Activated CD8-positive, alpha-beta T cell treated with anti-CD3 and anti-CD28 coated beads, Interleukin-2, amount 10 ng/mL, durations not matched to agents 7 days and 5 days (primary cell): ENCODE measurements at regions not wholly inside any gene's neighbourhood (a gene's known extent, or its start where the extent isn't known, plus 50 kb on each side); places are given as distances from the start of the nearest gene placed in this dataset.
"Not testable (repeated sequence)": the region's sequence is repeated elsewhere in the genome, so short reads cannot be mapped to it uniquely, and the experiment has no call there.

Experiments
- ATAC-seq: fragments of 150-1000 bp; cut with Tn5 transposase; one replicate; pipeline ENCODE4 v1.10.0; 2021; ENCODE audit warnings: moderate library complexity
- CTCF ChIA-PET: fragments of 350-600 bp; sonication (Branson Sonifier 250); formaldehyde crosslinking; loops from one replicate; lab custom pipeline; 2021; ENCODE audit warnings: antibody characterized with exemption; lab: Charles Lee
- POLR2A ChIA-PET: fragments of 350-600 bp; sonication (Branson Sonifier 250); formaldehyde crosslinking; loops from one replicate; lab custom pipeline; 2021; ENCODE audit warnings: antibody characterized with exemption; lab: Charles Lee
- DNase-seq: peaks from one replicate; pipeline ENCODE4 v3.0.0-alpha.2; 2020
- H3K27ac Mint-ChIP-seq: one replicate; pipeline ENCODE4 v1.8.0; 2021; ENCODE audit warnings: mild to moderate bottlenecking, mixed read lengths
- H3K27me3 Mint-ChIP-seq: one replicate; pipeline ENCODE4 v1.8.0; 2021; ENCODE audit warnings: low read depth, mixed read lengths
- H3K36me3 Mint-ChIP-seq: one replicate; pipeline ENCODE4 v1.8.0; 2021; ENCODE audit warnings: low read depth, mixed read lengths
- H3K4me1 Mint-ChIP-seq: one replicate; pipeline ENCODE4 v1.8.0; 2021; ENCODE audit warnings: low read depth, mixed read lengths
- H3K4me3 Mint-ChIP-seq: one replicate; pipeline ENCODE4 v1.8.0; 2021; ENCODE audit warnings: mild to moderate bottlenecking, mixed read lengths
- H3K9me3 Mint-ChIP-seq: one replicate; pipeline ENCODE4 v1.8.0; 2022; ENCODE audit warnings: mixed read lengths; ENCODE audit not compliant: insufficient read depth

GRCh38 chr4:31461421-31461820, 741.3 kb downstream of the PCDH7 start:
- POLR2A ChIA-PET, result no interaction called here

GRCh38 chr4:31467781-31468180, 747.6 kb downstream of the PCDH7 start:
- POLR2A ChIA-PET, result no interaction called here
- Mint-ChIP-seq H3K9me3 (peaks cover 9% of the 10 kb centered on the region), H3K4me1 (no peaks in the 10 kb centered on the region), H3K36me3 (no peaks in the 10 kb centered on the region), H3K27me3 (no peaks in the 10 kb centered on the region), H3K27ac (no peak overlapping the region), H3K4me3 (no peak overlapping the region)
- ATAC-seq (no peak), DNase-seq (no peak)
- CTCF ChIA-PET, result no interaction called here

More at GRCh38 chr4:31461421-31461820, 741.3 kb downstream of the PCDH7 start:
- DNase-seq (no peak), ATAC-seq (no peak)
- no peak overlapping the region for H3K27ac Mint-ChIP-seq
- H3K4me3 Mint-ChIP-seq, result no peak overlapping the region
- H3K27me3 Mint-ChIP-seq, result no peaks in the 10 kb centered on the region
- CTCF ChIA-PET, result no interaction called here
- H3K4me1 Mint-ChIP-seq, result no peaks in the 10 kb centered on the region
- H3K36me3 Mint-ChIP-seq, result no peaks in the 10 kb centered on the region
- peaks cover 9% of the 10 kb centered on the region for H3K9me3 Mint-ChIP-seq

- no peak for DNase-seq
- Mint-ChIP-seq H3K27me3 (no peaks in the 10 kb centered on the region), H3K36me3 (no peaks in the 10 kb centered on the region), H3K9me3 (peaks cover 4% of the 10 kb centered on the region), H3K4me1 (no peaks in the 10 kb centered on the region), H3K27ac (no peak overlapping the region), H3K4me3 (no peak overlapping the region)
- ATAC-seq, result no peak
- CTCF ChIA-PET, result no interaction called here
- POLR2A ChIA-PET, result interaction anchor here (0.7 kb wide), 1 partner anchor 1245 kb away, joined by 4 read pairs; no protein-coding TSS in a partner anchor
These were observed 754.1 kb downstream of the PCDH7 start for GRCh38 chr4:31474221-31474620.

- ChIA-PET POLR2A (no interaction called here), CTCF (no interaction called here)
- H3K9me3 Mint-ChIP-seq, result no peaks in the 10 kb centered on the region
- H3K4me1 Mint-ChIP-seq, result no peaks in the 10 kb centered on the region
- no peaks in the 10 kb centered on the region for H3K27me3 Mint-ChIP-seq
- ATAC-seq, result no peak
- H3K4me3 Mint-ChIP-seq, result no peak overlapping the region
- DNase-seq, result no peak
- no peak overlapping the region for H3K27ac Mint-ChIP-seq
- H3K36me3 Mint-ChIP-seq, result no peaks in the 10 kb centered on the region
These were observed 762.5 kb downstream of the PCDH7 start for GRCh38 chr4:31482691-31483090.

GRCh38 chr4:31499216-31499615, 779.0 kb downstream of the PCDH7 start:
- H3K27ac Mint-ChIP-seq, CTCF ChIA-PET, POLR2A ChIA-PET, H3K27me3 Mint-ChIP-seq, H3K4me3 Mint-ChIP-seq, H3K36me3 Mint-ChIP-seq, H3K4me1 Mint-ChIP-seq, DNase-seq, ATAC-seq: not testable (repeated sequence)
- H3K9me3 Mint-ChIP-seq, result peaks cover 15% of the 10 kb centered on the region

GRCh38 chr4:31516520-31516919, 796.4 kb downstream of the PCDH7 start:
- H3K4me1 Mint-ChIP-seq, result no peaks in the 10 kb centered on the region
- DNase-seq (no peak), ATAC-seq (no peak)
- no peaks in the 10 kb centered on the region for H3K27me3 Mint-ChIP-seq
- H3K9me3 Mint-ChIP-seq, result peaks cover 3% of the 10 kb centered on the region
- H3K36me3 Mint-ChIP-seq, result no peaks in the 10 kb centered on the region
- H3K27ac Mint-ChIP-seq, result no peak overlapping the region
- ChIA-PET CTCF (no interaction called here), POLR2A (no interaction called here)
- H3K4me3 Mint-ChIP-seq, result no peak overlapping the region

- Mint-ChIP-seq H3K9me3 (peaks cover 5% of the 10 kb centered on the region), H3K36me3 (no peaks in the 10 kb centered on the region), H3K4me3 (no peak overlapping the region), H3K4me1 (no peaks in the 10 kb centered on the region), H3K27ac (no peak overlapping the region), H3K27me3 (no peaks in the 10 kb centered on the region)
- ChIA-PET POLR2A (no interaction called here), CTCF (no interaction called here)
- no peak for ATAC-seq
- no peak for DNase-seq
These were observed 798.7 kb downstream of the PCDH7 start for GRCh38 chr4:31518796-31519250.

GRCh38 chr4:31530555-31530954, 810.4 kb downstream of the PCDH7 start:
- no peaks in the 10 kb centered on the region for H3K36me3 Mint-ChIP-seq
- peaks cover 60% of the 10 kb centered on the region for H3K9me3 Mint-ChIP-seq
- DNase-seq, result no peak
- ChIA-PET CTCF (no interaction called here), POLR2A (no interaction called here)
- H3K27me3 Mint-ChIP-seq, result no peaks in the 10 kb centered on the region
- no peaks in the 10 kb centered on the region for H3K4me1 Mint-ChIP-seq
- H3K27ac Mint-ChIP-seq, result no peak overlapping the region
- H3K4me3 Mint-ChIP-seq, result no peak overlapping the region
- no peak for ATAC-seq

- ATAC-seq (no peak), DNase-seq (no peak)
- Mint-ChIP-seq H3K9me3 (peaks cover 20% of the 10 kb centered on the region), H3K27ac (no peak overlapping the region), H3K36me3 (no peaks in the 10 kb centered on the region), H3K4me3 (no peak overlapping the region), H3K27me3 (no peaks in the 10 kb centered on the region), H3K4me1 (no peaks in the 10 kb centered on the region)
- CTCF ChIA-PET, result no interaction called here
- POLR2A ChIA-PET, result no interaction called here
These were observed 818.7 kb downstream of the PCDH7 start for GRCh38 chr4:31538877-31539276.

- Mint-ChIP-seq H3K9me3 (peaks cover 14% of the 10 kb centered on the region), H3K4me1 (no peaks in the 10 kb centered on the region), H3K27me3 (no peaks in the 10 kb centered on the region), H3K4me3 (no peak overlapping the region), H3K27ac (no peak overlapping the region), H3K36me3 (no peaks in the 10 kb centered on the region)
- ChIA-PET POLR2A (no interaction called here), CTCF (no interaction called here)
- ATAC-seq (no peak), DNase-seq (no peak)
These were observed 819.3 kb downstream of the PCDH7 start for GRCh38 chr4:31539284-31540069.

GRCh38 chr4:31545330-31545729, 825.2 kb downstream of the PCDH7 start:
- Mint-ChIP-seq H3K36me3 (no peaks in the 10 kb centered on the region), H3K4me3 (no peak overlapping the region), H3K4me1 (no peaks in the 10 kb centered on the region), H3K27me3 (no peaks in the 10 kb centered on the region), H3K27ac (no peak overlapping the region), H3K9me3 (peaks cover 4% of the 10 kb centered on the region)
- ChIA-PET POLR2A (no interaction called here), CTCF (no interaction called here)
- ATAC-seq, result no peak
- DNase-seq, result no peak

GRCh38 chr4:31545755-31546154, 825.6 kb downstream of the PCDH7 start:
- ChIA-PET CTCF (no interaction called here), POLR2A (no interaction called here)
- Mint-ChIP-seq H3K27ac (no peak overlapping the region), H3K4me3 (no peak overlapping the region), H3K9me3 (no peaks in the 10 kb centered on the region), H3K27me3 (no peaks in the 10 kb centered on the region), H3K36me3 (no peaks in the 10 kb centered on the region), H3K4me1 (no peaks in the 10 kb centered on the region)
- ATAC-seq, result no peak
- no peak for DNase-seq

- H3K27ac Mint-ChIP-seq, result no peak overlapping the region
- CTCF ChIA-PET, result no interaction called here
These were observed 827.9 kb downstream of the PCDH7 start for GRCh38 chr4:31548021-31548420.

More at GRCh38 chr4:31548021-31548420, 827.9 kb downstream of the PCDH7 start:
- no peaks in the 10 kb centered on the region for H3K27me3 Mint-ChIP-seq
- POLR2A ChIA-PET, result no interaction called here
- no peaks in the 10 kb centered on the region for H3K9me3 Mint-ChIP-seq
- DNase-seq, result no peak
- no peak for ATAC-seq
- no peak overlapping the region for H3K4me3 Mint-ChIP-seq
- H3K36me3 Mint-ChIP-seq, result no peaks in the 10 kb centered on the region
- H3K4me1 Mint-ChIP-seq, result no peaks in the 10 kb centered on the region
